ENCODE measurements at regions not wholly inside any gene's neighbourhood (a gene's known extent, or its start where the extent isn't known, plus 50 kb on each side); places are given as distances from the start of the nearest gene placed in this dataset.

GRCh38 chr2:19664646-19665045 is 237.1 kb downstream of the TTC32 start:
- no peaks in the 10 kb centered on the region for H3K9me3 Mint-ChIP-seq (ENCODE audit: low read depth)
- no peaks in the 10 kb centered on the region for H3K4me1 Mint-ChIP-seq
- no peak overlapping the region for H3K4me3 Mint-ChIP-seq
- no peak for ATAC-seq
- CTCF ChIA-PET = no interaction called here
- H3K27me3 Mint-ChIP-seq = peaks cover 19% of the 10 kb centered on the region
- H3K36me3 Mint-ChIP-seq = no peaks in the 10 kb centered on the region
- no peak overlapping the region for H3K27ac Mint-ChIP-seq
- DNase-seq = no peak

- no peak for DNase-seq
- H3K9me3 Mint-ChIP-seq (ENCODE audit: low read depth) = no peaks in the 10 kb centered on the region
- ATAC-seq = no peak
- H3K4me3 Mint-ChIP-seq = no peak overlapping the region
- no peak overlapping the region for H3K27ac Mint-ChIP-seq
- CTCF ChIA-PET = no interaction called here
- no peaks in the 10 kb centered on the region for H3K27me3 Mint-ChIP-seq
- H3K4me1 Mint-ChIP-seq = no peaks in the 10 kb centered on the region
- H3K36me3 Mint-ChIP-seq = no peaks in the 10 kb centered on the region
These were observed 242.6 kb downstream of the TTC32 start for GRCh38 chr2:19659024-19659792.

- no peaks in the 10 kb centered on the region for H3K27me3 Mint-ChIP-seq
- no peak overlapping the region for H3K4me3 Mint-ChIP-seq
- no peaks in the 10 kb centered on the region for H3K9me3 Mint-ChIP-seq (ENCODE audit: low read depth)
- ATAC-seq (no peak), DNase-seq (no peak)
- CTCF ChIA-PET = no interaction called here
- H3K4me1 Mint-ChIP-seq = no peaks in the 10 kb centered on the region
- no peaks in the 10 kb centered on the region for H3K36me3 Mint-ChIP-seq
- H3K27ac Mint-ChIP-seq = no peak overlapping the region
These were observed 245.8 kb downstream of the TTC32 start for GRCh38 chr2:19656011-19656410.

DNA sequence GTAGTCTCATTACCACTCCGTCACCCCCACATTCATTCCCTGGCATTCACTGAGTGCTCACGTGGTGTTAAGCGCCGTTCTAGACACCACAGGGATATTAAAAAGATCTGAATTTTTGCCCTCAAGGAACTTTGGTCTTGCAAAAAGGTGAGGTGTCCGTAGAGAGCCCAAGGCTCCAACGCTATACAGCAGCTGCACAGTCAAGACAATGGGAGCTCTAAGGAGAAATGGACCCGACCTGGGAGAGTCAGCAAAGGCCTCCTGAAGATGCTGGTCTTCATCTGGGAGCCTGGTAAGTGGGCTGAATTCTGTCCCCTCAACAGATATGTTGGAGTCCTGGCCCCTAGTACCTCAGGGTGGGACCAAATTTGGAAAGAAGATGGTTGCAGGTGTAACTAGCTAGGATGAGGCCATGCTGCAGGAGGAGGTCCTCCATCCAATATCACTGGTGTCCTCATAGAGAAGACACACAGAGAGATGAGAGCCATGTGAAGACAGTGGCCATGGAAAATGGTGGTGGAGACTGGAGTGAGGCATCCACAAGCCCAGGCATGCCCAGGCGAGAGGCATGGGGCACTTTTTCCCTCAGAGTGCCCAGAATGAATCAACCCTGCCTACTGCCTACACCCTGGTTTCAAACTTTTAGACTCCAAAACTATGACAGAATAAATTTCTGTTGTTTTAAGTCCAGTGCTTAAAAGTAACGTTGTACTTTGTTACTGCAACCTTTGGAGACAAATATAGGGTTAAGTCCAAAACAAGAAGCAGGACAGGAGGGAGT is 247.3 kb downstream of the TTC32 start:
- DNase-seq (no peak), ATAC-seq (no peak)
- no peaks in the 10 kb centered on the region for H3K36me3 Mint-ChIP-seq
- no peak overlapping the region for H3K27ac Mint-ChIP-seq
- H3K4me1 Mint-ChIP-seq = no peaks in the 10 kb centered on the region
- CTCF ChIA-PET = no interaction called here
- no peaks in the 10 kb centered on the region for H3K27me3 Mint-ChIP-seq
- H3K9me3 Mint-ChIP-seq (ENCODE audit: low read depth) = no peaks in the 10 kb centered on the region
- no peak overlapping the region for H3K4me3 Mint-ChIP-seq

- Mint-ChIP-seq H3K4me1 (no peaks in the 10 kb centered on the region), H3K36me3 (no peaks in the 10 kb centered on the region), H3K9me3 (ENCODE audit: low read depth) (no peaks in the 10 kb centered on the region), H3K4me3 (no peak overlapping the region), H3K27me3 (no peaks in the 10 kb centered on the region), H3K27ac (no peak overlapping the region)
- ATAC-seq (no peak), DNase-seq (no peak)
- CTCF ChIA-PET = no interaction called here
These were observed 248.3 kb downstream of the TTC32 start for GRCh38 chr2:19653509-19653908.

- Mint-ChIP-seq H3K36me3 (no peaks in the 10 kb centered on the region), H3K4me1 (no peaks in the 10 kb centered on the region), H3K27me3 (no peaks in the 10 kb centered on the region), H3K9me3 (ENCODE audit: low read depth) (no peaks in the 10 kb centered on the region), H3K4me3 (no peak overlapping the region), H3K27ac (no peak overlapping the region)
- DNase-seq (no peak), ATAC-seq (no peak)
- CTCF ChIA-PET = no interaction called here
These were observed 249.0 kb downstream of the TTC32 start for GRCh38 chr2:19652811-19653210.

- Mint-ChIP-seq H3K4me1 (no peaks in the 10 kb centered on the region), H3K4me3 (no peak overlapping the region), H3K27me3 (peaks cover 2% of the 10 kb centered on the region), H3K27ac (no peak overlapping the region), H3K9me3 (ENCODE audit: low read depth) (no peaks in the 10 kb centered on the region), H3K36me3 (no peaks in the 10 kb centered on the region)
- DNase-seq = no peak
- ATAC-seq = no peak
- CTCF ChIA-PET = no interaction called here
These were observed 250.3 kb downstream of the TTC32 start for GRCh38 chr2:19651466-19651865.

DNA sequence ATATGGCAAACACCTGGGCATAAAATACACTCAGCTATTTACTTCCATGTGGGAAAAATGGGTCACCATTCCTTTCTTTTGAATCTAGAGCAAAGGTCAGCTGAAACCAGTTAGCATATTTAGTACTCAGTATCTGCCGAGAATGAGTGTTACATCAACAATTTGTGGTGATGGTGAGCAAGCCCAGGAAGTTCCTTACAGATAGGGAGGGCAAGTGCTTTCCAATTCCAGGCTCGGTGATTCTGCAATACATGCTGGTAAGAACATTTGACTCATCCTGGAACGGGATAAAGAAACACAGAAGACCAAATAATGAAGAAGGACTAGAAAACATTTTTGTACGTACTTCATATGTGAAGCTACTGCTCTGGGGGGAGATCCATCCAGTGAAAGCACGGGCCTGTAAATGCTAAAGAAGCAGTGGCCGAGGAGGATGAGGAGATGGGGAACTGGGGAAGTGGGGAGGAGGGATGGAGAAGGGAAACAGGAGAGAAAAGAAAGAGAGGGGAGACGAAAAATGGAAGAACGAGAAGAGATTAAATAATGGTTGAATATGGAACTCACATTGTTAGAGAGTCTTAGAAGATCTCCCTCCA is 251.9 kb downstream of the TTC32 start:
- H3K36me3 Mint-ChIP-seq = no peaks in the 10 kb centered on the region
- H3K9me3 Mint-ChIP-seq (ENCODE audit: low read depth) = no peaks in the 10 kb centered on the region

DNA sequence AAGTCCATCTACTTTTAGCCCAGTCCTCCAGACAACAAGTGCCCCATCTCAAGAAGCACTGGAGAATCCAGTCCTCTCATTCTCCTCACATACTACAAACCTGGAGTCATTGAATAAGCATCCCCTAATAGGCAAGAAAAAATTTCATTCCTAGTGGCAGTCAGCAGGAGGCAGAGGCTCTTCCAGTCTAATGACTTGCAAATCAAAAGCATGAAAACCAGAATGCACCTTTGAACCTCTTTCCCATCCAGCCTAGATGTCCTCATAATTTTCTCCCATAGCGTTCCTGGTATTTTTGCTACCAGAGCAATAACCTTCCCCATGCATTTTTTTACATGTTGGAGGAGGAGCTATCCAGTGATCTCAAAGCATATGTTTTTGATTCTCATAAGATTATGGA is 252.6 kb downstream of the TTC32 start:
- CTCF ChIA-PET = interaction anchor here (1.3 kb wide), 1 partner anchor 211 kb away, joined by 3 read pairs; no protein-coding TSS in a partner anchor
- H3K4me1 Mint-ChIP-seq = no peaks in the 10 kb centered on the region
- no peak for ATAC-seq
- no peaks in the 10 kb centered on the region for H3K36me3 Mint-ChIP-seq
- no peaks in the 10 kb centered on the region for H3K9me3 Mint-ChIP-seq (ENCODE audit: low read depth)
- H3K4me3 Mint-ChIP-seq = no peak overlapping the region
- H3K27me3 Mint-ChIP-seq = peaks cover 4% of the 10 kb centered on the region
- H3K27ac Mint-ChIP-seq = no peak overlapping the region
- DNase-seq = no peak

More for the DNA sequence above, 251.9 kb downstream of the TTC32 start:
- no peak overlapping the region for H3K4me3 Mint-ChIP-seq
- no peaks in the 10 kb centered on the region for H3K4me1 Mint-ChIP-seq
- CTCF ChIA-PET = interaction anchor here (1.3 kb wide), 1 partner anchor 212 kb away, joined by 3 read pairs; no protein-coding TSS in a partner anchor
- ATAC-seq = no peak
- H3K27me3 Mint-ChIP-seq = peaks cover 2% of the 10 kb centered on the region
- H3K27ac Mint-ChIP-seq = no peak overlapping the region
- DNase-seq = no peak

GRCh38 chr2:19648583-19648982 is 253.2 kb downstream of the TTC32 start:
- H3K9me3 Mint-ChIP-seq (ENCODE audit: low read depth) = no peaks in the 10 kb centered on the region
- ATAC-seq (no peak), DNase-seq (no peak)
- H3K27me3 Mint-ChIP-seq = peaks cover 6% of the 10 kb centered on the region
- no peaks in the 10 kb centered on the region for H3K36me3 Mint-ChIP-seq
- H3K4me3 Mint-ChIP-seq = no peak overlapping the region
- no peak overlapping the region for H3K27ac Mint-ChIP-seq
- CTCF ChIA-PET = interaction anchor here (1.3 kb wide), 1 partner anchor 211 kb away, joined by 3 read pairs; no protein-coding TSS in a partner anchor
- H3K4me1 Mint-ChIP-seq = no peaks in the 10 kb centered on the region

DNA sequence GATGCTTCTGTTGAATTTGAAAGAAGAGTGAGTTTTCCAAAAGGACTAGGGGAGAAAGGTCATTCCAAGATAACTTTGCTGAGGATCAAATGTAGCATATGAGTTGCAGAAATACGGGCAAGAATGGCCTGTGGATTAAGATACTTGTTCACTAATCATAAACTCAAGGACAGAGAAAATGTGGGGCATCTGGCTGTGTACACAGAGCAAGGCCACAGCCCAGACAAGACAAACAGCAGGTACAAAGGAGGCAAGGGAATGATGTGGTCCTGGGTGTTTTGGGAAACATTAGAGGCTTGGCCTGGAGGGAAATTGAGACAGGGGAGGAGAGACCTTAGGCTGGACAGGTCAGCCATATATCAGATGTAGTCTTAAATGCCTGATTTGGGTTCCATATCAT is 254.8 kb downstream of the TTC32 start:
- Mint-ChIP-seq H3K27me3 (peaks cover 6% of the 10 kb centered on the region), H3K36me3 (no peaks in the 10 kb centered on the region), H3K4me3 (no peak overlapping the region), H3K27ac (no peak overlapping the region), H3K4me1 (no peaks in the 10 kb centered on the region), H3K9me3 (ENCODE audit: low read depth) (no peaks in the 10 kb centered on the region)
- DNase-seq (no peak), ATAC-seq (no peak)
- CTCF ChIA-PET = no interaction called here

DNA sequence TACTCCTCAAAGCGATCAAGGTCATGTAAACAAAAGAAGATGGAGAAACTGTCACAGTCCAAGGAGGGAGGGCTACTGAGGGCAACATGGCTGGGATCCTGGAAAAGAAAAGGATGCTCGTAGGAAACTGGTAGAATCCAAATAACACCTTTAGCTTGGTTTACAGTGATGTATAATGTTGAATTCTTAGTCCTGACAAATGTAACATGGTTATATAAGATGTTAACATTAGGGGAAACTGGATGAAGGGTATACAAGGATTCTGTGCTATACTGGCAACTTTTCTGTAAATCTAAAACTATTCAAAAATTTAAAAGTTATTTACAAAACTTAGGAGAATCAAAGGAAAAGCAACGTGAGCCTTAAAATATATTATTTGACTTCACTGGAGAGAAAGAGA is 257.0 kb downstream of the TTC32 start:
- Mint-ChIP-seq H3K36me3 (no peaks in the 10 kb centered on the region), H3K27me3 (peaks cover 6% of the 10 kb centered on the region), H3K4me3 (no peak overlapping the region), H3K4me1 (no peaks in the 10 kb centered on the region), H3K27ac (no peak overlapping the region), H3K9me3 (ENCODE audit: low read depth) (no peaks in the 10 kb centered on the region)
- CTCF ChIA-PET = no interaction called here
- ATAC-seq = no peak
- DNase-seq = no peak

- H3K27ac Mint-ChIP-seq = no peak overlapping the region
- CTCF ChIA-PET = no interaction called here
- no peak for DNase-seq
- no peak for ATAC-seq
- H3K9me3 Mint-ChIP-seq (ENCODE audit: low read depth) = no peaks in the 10 kb centered on the region
- H3K27me3 Mint-ChIP-seq = peaks cover 6% of the 10 kb centered on the region
- no peaks in the 10 kb centered on the region for H3K36me3 Mint-ChIP-seq
- H3K4me3 Mint-ChIP-seq = no peak overlapping the region
- no peaks in the 10 kb centered on the region for H3K4me1 Mint-ChIP-seq
These were observed 258.7 kb downstream of the TTC32 start for GRCh38 chr2:19643117-19643518.

GRCh38 chr2:19642501-19642900 is 259.3 kb downstream of the TTC32 start:
- CTCF ChIA-PET = no interaction called here
- ATAC-seq = no peak
- H3K27me3 Mint-ChIP-seq = peaks cover 6% of the 10 kb centered on the region
- no peak for DNase-seq
- H3K9me3 Mint-ChIP-seq (ENCODE audit: low read depth) = no peaks in the 10 kb centered on the region
- H3K36me3 Mint-ChIP-seq = no peaks in the 10 kb centered on the region
- H3K4me3 Mint-ChIP-seq = no peak overlapping the region
- H3K4me1 Mint-ChIP-seq = no peaks in the 10 kb centered on the region
- no peak overlapping the region for H3K27ac Mint-ChIP-seq

All from activated CD8-positive, alpha-beta memory T cell treated with anti-CD3 and anti-CD28 coated beads, Interleukin-2, amount 10 ng/mL, durations not matched to agents 7 days and 5 days (primary cell).